ENCODE measurements at regions not wholly inside any gene's neighbourhood (a gene's known extent, or its start where the extent isn't known, plus 50 kb on each side); places are given as distances from the start of the nearest gene placed in this dataset.

DNA sequence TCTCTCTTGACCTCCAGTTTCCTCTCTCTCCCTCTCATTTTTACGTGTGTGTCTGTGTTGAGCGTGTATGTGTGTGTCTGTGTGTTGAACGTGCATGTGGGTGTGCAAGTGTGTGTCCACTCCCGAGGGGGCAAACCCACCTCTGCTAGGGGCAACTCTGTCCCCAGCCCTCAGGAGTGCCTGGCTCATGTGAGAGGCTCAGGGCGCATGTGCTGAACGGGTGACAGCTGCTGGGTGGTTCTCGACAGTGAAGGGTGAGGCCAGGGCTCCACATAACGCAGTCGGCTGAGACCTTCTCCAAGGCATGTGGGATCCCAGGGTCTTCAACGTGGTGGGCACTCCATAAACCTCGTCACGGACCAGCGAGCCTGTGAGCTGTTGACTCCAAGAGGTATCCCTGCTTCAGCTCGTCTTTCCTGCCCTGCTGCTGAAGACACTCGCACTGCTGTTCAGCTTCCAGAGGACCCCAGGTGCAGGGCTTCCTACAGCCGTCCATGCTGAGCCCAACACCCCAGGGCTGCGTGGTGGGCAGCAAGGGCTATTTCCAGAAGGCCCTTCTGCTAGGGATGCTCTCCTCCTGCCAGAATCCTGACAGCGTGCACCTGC, 361.6 kb upstream of the SHH start:
- DNase-seq: no peak

DNA sequence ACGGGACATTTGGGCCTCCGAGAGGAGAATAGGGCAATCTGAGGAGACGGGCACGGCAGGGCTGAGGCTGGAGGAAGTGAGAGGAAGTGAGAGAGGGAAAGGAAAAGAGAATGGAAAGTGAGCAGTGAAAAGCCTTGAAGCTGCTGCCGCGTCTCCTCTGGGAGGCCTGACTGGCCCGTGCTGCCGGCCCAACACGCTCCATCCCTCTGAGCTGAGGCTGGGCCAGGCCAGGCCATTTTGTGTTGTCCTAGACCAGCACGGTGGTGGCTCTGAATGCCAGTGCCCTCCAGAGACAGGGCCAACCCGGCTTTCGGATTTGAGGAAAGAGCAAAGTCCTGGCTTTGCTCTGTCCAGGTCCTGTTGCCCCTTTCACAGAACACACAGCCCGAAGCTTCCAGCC, 361.1 kb upstream of the SHH start:
- DNase-seq: no peak

DNA sequence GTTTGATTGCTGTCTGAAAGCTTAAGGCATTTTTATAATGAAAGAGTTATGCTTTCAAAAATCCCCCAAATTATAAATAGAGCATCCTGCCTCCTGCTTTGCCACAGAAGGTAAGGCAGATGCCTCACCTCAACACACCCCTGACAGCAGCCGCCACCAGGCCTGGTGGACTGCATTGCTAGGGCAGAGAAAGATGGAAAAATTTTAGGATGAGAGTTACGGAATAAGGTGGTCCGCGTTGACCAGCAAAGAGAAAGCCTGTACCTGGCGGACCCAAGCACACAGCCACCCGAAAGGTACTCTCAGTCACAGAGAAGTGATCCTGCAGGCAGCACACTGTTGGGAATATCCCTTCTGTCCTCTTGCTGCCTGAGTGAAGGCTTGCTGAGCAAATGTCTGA, 360.4 kb upstream of the SHH start:
- no peak for DNase-seq

DNA sequence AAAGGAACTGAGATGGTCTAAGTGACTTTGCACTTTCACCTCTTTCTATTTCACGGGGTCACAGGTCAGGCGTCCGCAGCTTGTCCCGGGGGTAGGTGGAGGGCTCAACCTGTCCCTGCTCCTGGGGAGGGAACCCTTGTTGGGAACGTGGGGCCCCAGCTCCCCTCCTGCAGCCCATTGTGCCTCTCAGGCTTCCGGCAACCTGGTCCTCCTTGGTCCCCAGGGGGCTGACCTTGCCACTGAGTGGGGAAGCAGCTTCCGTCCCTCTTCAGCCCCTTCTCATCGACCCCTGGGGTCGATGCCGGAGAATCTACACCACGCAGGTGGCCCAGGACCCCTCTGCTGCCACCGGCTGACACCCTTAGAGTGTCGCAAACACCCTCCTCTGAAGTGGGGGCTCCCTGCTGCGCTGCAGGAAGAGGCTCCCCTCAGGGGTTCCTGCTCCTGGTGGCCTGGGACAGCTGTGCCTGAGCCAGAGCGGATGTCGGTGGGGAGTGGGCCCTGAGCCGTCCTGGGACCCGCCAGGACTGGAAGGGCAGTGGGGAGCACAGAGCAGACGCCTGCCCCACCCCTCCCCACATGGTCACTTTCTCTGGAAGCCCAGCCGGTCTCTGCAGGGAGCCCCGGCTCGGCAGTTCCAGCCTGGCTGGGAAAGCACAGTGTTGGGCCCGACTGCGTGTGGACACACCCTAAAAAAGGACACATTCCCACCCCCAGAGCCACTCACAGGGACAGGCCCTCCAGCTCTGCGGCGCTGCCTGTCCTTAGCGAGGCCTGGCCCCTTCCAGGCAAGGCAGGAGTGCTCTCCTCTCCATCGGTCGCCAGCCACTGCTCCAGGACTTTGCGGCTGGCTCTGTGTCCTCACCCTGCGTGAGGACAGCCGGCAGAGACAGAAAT, 357.5 kb upstream of the SHH start:
- no peak for DNase-seq

DNA sequence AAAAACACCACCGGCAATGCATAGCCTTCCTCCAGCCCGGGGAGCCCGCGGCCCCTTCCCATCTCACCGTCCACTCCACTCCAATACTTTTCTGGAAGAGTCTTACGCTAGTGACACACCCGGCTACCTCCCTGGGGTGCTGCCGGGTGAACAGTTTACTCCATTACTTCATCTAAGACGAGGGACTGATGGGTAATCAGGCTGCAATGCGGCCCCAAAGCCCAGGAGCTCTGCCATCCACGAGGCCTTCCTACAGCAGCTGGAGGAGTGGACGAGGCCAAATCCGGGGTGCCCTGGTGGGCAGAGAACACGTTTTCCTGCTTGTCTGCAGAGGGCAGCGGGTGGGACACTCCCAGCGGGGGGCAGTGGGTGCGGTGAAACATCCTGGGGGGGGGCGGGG, 356.2 kb upstream of the SHH start:
- no peak for DNase-seq

DNA sequence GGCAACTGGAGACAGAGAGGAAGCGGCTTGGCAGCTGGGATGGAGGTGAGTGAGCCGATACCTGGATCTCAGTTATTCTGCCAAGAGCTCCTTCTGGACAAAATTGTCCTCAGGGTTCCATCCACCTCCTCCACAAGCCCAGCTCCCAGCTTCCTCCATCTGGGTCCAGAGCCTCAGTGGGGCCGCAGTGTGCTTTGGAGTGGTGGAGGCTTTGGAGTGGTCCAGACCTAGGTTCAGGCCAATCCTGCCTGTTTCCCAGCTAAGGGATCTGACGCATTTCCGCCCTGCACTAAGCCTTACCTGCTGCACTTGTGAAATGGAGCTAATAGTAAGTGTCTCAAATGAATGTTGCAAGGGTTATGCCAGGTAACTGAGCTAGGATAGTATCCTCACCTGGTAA, 355.7 kb upstream of the SHH start:
- DNase-seq: no peak

DNA sequence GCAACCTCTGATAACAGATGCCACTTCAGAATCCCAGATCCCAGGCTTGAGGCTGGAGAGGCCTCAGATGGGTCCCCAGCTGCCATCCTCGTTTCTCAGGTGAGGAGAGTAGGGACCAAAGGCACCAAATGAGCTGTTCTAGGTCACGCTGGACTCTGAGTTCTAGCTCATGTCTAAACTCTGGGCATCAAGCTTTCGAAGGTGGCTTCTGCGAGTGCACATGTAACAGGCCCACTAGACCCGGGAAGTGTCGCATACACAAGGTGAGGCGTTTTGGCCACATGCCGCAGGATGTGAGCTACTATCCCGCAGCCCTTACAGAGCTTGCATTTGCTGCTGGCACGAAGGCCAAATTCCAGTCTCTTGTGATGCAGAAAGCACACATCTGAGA, 355.1 kb upstream of the SHH start:
- DNase-seq: no peak

DNA sequence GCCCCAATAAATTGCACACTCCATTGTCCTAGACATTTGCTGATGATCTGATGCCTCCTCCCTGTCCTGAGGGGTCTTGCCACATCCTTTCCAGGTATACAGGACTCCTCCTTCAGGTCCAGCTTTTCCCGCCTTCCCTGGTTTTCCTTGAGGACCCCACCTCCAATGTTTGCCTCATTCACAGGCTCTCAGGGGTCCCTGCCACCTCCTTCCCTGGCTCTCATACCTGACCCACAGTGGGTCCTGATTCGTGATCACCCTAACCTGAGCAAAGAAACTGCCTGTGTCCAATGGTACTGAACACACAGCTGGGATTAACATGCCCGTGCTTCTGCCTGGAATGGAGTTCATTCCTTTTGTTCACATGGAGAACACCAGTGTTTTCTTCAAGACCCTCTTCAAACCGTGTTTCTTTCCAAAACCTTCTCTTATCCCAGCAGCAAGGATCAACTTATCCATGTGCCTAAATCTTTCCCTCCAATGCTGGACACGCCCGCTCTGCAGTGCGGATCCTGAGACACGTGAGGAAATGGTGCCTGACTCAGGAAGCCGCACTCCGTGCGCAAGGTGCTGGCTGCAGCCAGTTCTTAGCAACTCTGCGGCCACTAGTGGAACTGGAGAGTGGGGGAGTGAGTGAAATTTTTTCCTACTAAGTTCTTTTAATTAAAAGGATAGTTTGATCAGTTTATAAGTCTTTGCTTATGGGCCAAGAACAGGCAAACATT, 354.6 kb upstream of the SHH start:
- DNase-seq: no peak

DNA sequence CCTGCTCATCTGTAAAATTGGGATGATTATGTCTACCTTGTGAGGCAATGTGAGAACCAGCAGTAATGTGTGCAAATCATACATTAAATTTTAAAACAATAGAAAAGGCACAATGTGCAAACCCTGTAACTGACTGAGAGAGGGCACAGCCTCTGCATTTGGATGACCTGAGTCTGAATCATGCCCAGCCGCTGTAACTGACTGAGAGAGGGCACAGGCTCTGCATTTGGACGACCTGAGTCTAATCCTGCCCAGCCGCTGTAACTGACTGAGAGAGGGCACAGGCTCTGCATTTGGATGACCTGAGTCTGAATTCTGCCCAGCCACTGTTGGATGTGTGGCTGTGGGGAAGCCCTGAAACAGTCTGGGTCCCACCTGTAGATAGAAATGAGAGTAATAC, 351.5 kb upstream of the SHH start:
- DNase-seq: no peak

DNA sequence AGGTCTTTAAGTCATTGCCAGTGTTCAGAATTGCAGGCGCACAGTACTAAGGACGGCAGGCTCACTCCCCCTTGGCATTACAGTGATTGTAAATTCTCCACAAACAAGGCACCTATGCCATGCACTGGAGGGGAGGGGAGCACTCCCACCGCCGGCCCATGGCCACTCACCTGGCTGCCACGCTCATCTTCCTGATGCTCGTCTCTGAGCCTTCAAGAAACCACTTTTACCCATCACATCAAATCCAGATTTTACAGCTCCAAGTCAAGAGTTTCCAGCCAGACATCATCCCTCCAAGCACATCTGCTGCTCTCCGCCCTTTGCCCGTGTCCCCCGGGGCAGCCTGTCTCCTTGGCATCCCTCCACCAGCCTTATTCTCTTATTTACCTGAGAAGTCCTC, 350.2 kb upstream of the SHH start:
- no peak for DNase-seq

DNA sequence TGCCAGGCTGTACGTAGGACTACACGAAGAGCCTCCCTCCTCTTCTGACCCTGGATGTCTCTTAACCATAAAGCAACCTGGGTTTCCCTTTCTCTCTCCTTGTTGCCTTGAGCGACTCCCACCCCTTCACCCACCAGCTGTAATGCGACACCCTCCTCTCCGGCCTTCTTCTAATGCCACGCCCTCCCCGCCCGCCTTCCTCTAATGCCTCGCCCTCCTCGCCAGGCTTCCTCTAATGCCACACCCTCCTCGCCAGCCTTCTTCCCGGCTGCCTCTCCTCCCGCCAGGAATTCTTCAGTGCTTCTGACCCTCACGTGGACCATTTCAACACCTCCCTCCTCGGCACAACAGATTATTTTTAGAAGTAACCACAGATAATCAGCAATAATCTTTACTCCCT, 348.5 kb upstream of the SHH start:
- no peak for DNase-seq

DNA sequence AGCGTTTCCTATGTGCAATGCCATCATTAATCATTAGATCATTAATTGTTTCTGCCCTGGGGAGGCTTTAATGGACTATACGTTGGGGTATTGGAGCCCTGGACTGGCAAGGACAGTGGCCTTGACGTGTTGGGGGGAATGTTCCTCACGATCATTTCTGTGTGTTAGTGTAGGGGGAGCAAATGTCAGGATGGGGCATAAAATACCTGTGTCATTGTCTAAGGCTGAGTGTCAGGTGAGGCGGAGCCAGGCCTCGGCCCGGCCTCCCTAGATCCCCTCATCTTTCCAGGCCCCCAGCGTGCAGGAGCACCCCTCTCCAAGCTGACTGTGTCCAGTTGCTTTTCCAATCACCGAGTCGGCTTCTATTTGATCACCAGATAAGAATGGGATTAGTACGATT, 346.4 kb upstream of the SHH start:
- no peak for DNase-seq

DNA sequence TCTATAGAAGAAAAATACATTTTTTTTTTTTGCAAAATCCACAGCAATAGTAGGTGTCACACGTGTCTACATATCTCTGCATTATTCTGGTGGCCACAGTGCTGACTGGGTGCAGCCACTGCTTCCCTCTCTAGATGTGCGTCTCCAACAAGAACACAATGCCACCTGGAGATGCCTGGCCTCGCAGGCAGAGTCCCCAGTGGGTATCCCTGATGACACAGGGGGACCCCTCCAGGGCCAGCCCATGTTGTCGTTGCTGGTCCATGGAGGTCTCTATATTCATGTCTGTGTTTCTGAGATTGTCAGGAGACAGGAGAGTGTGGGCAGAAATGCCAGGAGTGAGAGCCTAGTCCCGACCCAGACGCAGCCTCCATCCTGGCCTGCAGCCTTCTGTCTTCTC, 345.9 kb upstream of the SHH start:
- DNase-seq: no peak

DNA sequence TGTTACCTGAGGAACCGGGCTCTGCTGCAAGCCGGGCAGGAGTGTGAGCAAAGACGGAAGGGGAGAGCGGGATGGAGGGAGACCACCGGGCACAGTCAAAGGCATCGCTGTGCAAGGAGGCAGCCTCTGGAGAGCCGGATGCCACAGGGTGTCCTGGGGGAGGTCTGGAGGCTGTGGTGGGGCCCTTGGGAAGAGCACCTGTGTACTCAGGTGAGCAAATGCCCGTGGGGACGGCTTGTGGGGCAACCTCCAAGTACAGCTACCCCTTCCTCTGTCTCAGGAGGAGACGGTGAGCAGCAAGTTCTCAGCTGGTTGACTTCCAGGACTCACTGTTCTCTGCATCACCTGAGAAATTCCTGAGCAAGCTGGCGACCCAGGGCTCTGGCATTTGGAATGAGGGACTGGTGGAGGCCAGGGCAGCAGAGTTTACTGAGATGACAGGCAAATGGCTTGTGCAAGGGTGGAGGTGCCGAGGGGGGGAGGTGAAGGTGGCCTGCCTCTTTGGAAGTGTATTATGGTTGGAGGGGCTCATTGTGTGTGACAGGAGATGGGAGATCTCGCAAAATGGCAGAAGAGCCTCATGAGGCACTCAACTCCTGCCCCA, 345.2 kb upstream of the SHH start:
- DNase-seq: no peak

DNA sequence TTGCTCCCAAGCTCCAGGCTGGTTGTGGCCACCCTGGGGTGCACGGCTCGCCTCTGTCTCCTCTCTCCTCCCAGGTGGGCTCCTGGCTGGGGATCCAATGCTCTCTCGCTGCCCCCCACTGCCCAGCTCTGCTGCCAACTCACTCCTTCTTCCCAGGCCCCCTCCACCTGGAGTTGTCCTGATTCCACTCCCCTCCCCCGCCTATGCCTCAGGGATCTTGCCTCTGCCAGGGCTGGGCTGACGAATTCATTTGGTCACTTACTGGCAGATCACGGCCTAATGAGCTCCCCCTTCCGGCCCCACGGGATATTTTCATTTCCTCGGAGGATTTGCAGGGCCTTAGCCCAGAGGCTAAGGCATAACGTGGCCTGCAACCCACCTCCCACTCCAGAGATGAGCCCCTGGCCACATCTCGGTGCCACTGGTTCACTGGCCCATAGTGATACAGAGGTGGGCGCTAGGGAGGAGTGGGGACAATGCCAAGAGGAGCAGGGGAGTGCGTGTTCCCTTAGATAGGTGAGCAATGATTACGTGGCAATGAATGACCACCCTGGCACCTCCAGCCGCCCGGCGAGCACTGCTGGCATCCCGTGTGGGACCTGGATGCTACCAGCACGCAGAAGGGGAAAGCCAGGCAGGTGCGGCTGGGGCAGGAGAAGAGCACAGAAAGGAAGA, 344.6 kb upstream of the SHH start:
- no peak for DNase-seq

DNA sequence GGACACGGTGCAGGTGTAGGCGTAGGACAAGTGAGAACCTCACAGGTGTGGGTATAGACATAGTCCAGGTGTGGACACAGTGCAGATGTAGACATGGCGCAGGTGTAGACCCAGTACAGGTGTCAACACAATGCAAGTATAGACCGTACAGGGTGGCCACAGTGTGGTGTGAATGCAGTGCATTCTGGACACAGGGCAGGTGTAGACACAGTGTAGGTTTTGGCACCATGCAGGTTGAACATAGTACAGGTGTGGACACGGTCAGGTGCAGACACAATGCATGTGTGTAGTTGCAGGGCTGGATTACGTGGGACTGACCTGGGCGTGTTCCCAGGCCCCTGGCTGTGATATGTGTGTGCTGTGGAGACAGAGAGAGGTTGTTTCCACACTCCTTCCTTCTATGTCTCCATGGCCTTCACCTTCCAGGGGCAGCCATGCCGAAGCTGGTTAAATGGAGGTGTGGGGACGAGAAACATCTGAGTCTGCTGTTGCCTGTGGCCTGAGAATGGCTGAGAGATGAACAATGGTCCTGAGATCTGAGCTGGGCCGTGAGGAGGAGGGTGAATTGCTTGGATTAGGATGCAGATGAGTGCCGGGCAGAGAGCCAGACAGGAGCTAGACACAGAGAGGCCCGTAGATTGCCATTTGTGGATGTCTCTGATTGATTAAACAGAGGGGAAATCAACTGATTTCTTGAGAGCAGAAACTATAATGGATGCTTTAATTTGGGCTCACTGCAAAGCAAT, 343.9 kb upstream of the SHH start:
- DNase-seq: no peak

DNA sequence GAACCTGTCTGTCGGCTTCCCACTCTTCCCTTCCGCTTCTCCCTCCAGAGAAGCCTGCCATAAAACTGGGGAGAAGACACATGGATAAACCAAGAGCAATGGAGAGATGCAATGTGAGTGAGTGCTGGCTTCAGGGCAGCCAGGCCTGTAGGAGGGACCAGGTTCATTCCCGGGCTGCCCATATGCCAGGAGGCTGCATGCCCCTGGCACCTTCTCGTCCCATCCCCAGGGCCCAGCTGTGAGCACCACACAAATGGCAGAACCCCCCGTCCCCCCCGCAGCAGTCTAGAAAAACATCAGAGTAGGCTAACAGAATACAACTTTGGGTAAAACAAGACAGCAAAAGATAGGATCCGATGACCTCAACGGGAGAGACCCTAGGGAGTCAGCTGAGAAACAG, 341.3 kb upstream of the SHH start:
- no peak for DNase-seq

DNA sequence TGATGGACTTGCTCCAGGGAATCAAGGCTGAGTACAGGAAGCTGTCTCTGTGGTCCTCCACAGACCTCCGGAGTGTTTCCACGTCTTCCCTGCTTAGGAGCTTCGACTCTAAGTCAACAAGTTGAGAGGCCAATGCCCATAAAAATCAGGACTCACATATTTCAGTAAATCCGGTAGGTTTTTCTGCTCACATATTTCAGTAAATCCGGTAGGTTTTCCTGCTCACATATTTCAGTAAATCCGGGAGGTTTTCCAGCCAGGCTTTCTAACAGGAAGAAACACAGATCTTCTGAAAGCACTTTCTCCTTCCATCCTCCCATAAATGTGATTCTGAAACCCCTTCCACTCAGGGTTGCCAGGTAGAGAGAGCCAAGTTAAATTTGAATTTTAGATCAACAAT, 340.1 kb upstream of the SHH start:
- DNase-seq: no peak

DNA sequence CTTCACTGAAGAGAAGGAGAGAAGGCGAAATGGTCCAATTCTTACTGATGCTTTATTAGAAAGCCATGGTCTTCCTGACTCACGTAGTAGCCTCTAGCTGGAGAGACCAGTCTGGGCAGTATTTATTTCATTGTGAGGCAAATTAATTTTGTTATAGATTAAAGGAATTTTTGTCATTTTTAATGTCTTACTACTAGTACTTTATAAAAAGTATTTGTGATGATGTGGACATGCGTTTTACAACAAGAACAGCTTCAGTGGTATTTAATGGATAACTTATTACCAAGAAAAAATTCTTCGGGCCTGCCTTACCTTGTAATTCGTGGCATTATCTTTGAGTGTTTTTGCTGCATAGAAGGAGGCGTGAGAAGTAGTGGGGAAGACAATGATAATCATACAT, 339.4 kb upstream of the SHH start:
- no peak for DNase-seq

DNA sequence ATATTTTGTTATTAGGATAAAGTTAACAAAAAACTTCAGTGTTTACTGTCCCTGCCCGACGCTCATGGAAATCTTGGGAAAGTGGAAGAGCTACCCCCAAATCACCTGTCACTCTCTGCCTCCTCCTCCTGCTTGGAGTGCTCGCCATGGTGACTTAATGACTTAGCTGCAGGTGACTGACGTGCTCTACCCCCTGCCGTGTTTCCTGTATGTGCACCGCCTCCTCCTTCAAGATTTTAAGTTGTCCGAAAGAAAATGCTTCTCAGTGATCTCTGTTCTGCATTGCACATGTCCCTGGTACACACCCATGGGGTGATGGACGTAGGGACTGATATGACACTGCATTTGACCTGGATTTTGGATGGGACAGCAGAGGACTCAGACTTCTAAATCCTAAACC, 338.8 kb upstream of the SHH start:
- DNase-seq: no peak

DNA sequence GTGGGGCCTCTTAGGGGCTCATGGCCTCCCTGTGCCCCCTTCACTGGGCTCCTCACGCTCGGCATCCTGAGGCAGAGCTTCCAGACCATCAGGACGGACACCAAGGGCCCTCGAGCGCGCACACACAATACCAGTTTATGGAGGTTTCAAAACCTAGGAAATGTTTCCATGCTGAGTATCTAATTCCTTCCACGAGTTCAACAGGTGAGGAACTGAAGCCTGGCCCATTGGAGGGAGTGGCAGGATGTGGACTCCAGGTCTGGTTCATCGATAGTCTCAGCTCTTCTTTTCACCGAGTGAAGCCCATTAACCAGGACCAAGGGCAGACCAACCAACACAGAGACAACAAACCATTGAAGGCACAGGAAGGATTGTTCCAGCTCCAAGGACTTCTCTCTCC, 336.7 kb upstream of the SHH start:
- DNase-seq: no peak

DNA sequence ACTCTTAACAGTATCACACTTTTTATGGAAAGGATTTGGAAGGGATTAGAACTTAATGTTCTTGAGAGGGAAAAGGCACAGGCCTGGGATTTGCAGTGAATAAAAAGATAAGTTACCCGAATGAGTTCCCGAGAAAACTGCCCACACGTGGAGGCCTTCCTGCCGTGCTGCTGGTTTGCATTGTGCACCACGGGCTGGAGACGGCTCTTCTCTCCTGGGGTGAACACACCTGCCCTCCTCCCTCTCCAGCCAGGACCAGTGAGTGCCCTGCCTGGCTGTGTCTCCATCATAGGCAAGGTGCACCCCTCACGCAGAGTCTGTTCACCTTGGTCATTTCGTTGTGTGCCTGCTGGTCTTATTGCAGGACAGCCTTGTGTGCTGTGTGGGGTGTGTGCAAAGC, 336.3 kb upstream of the SHH start:
- DNase-seq: no peak

Data from hematopoietic multipotent progenitor cell treated with erythropoietin and hydrocortisone succinate and interleukin-3 and kit ligand, for 8 days (in vitro differentiated cells).